Mesothelial cell of epicardium (in vitro differentiated cells): ENCODE measurements at regions not wholly inside any gene's neighbourhood (a gene's known extent, or its start where the extent isn't known, plus 50 kb on each side); places are given as distances from the start of the nearest gene placed in this dataset.
A peak's percentile ranks its signal among the peaks of the same experiment; 100 is the strongest.

ENCODE experiments used
- DNase-seq, 2 experiments: peaks; one replicate each; pipeline ENCODE4 v3.0.0; 2021; ENCODE audit warnings: low spot score in 2 of 2; ENCODE audit not compliant: unreplicated experiment in 2 of 2
- H3K27ac Mint-ChIP-seq: 2 replicates; pipeline ENCODE4 v1.8.0; 2021; ENCODE audit warnings: mixed read lengths
- H3K27me3 Mint-ChIP-seq: 2 replicates; pipeline ENCODE4 v1.8.0; 2021; ENCODE audit warnings: low read depth, mixed read lengths
- H3K36me3 Mint-ChIP-seq: 2 replicates; pipeline ENCODE4 v1.8.0; 2021; ENCODE audit warnings: mixed read lengths
- H3K4me1 Mint-ChIP-seq: 2 replicates; pipeline ENCODE4 v1.8.0; 2021; ENCODE audit warnings: mixed read lengths
- H3K4me3 Mint-ChIP-seq: 2 replicates; pipeline ENCODE4 v1.8.0; 2021; ENCODE audit warnings: mild to moderate bottlenecking, moderate library complexity, mixed read lengths
- H3K9me3 Mint-ChIP-seq: 2 replicates; pipeline ENCODE4 v1.8.0; 2021; ENCODE audit warnings: mixed read lengths
- TF ChIP-seq, protein P1 (sequence below): fragments of 200-600 bp; sonication (generic); IDR thresholded peaks from one replicate; pipeline ENCODE4 v1.5.0; 2021; ENCODE audit warnings: antibody characterized with exemption; ENCODE audit not compliant: unreplicated experiment

DNA sequence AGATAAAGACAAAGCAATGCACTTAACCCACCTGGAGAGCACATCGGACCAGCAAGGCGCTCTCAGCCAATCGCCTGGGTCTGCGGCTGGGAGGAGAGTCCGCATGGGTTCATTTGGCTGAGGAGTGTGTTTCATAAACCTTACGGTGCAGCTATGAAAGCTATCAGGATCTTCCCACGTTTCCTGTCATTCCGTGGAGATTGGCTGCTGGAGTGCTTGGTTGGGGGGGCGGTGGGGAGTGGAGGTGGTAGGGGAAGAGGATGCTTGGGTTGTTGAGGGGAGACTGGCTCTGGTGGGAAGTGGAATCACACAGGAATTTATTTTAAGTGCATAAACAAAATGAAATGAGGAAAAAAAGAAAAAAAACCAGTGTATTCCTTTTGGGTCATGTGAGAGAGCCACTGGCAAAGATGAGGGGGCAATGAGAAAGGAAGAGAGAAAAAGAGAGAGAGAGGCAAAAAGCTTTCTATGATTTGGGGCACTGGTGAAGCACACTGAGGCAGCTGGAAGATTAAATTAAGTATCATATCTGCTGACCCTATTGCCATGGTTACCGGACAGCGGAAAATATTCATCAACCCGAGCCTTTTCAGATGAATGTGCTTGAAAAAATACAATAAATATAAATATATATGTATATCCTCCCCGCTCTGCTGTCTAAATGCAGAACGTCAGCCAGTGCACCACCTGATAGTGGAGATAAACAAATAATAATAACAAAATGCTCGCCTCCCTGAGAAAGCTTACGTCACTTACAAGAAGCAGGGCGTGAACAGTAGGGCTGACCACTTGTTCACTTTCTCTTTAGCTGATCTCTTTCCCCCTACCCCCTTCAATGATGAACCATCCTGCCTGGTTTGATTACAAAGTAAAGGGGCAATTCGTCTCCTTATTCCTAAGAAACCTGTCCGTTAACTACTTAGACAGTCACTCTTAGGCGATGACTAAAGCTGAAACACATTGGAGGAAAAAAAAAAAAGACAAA, 457.0 kb upstream of the ZFHX3 start:
- TF ChIP-seq, protein P1, sequence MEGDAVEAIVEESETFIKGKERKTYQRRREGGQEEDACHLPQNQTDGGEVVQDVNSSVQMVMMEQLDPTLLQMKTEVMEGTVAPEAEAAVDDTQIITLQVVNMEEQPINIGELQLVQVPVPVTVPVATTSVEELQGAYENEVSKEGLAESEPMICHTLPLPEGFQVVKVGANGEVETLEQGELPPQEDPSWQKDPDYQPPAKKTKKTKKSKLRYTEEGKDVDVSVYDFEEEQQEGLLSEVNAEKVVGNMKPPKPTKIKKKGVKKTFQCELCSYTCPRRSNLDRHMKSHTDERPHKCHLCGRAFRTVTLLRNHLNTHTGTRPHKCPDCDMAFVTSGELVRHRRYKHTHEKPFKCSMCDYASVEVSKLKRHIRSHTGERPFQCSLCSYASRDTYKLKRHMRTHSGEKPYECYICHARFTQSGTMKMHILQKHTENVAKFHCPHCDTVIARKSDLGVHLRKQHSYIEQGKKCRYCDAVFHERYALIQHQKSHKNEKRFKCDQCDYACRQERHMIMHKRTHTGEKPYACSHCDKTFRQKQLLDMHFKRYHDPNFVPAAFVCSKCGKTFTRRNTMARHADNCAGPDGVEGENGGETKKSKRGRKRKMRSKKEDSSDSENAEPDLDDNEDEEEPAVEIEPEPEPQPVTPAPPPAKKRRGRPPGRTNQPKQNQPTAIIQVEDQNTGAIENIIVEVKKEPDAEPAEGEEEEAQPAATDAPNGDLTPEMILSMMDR, result no peak
- Mint-ChIP-seq H3K36me3 (no peaks in the 10 kb centered on the region), H3K4me1 (peaks cover 13% of the 10 kb centered on the region), H3K4me3 (no peak overlapping the region), H3K27me3 (peaks cover 30% of the 10 kb centered on the region), H3K27ac (no peak overlapping the region), H3K9me3 (no peaks in the 10 kb centered on the region)
- no peak for DNase-seq

DNA sequence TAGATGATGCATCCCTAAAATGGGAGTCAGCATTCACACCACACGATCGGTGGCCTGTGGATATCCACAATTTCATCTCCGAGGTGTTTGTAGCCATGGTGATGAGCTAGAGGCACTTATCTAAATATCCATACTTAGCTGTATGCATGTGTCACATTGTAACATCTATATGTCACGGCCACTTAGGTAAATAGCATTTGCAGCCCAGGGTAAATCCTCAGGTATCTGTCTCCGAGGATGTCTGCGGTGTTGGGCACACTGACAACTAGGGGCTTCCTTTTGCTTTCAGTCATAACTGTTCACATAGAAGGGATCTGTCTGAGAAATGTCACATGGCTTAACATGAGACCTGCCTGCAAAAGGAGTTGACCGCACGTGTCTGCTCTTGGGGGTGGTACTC, 455.2 kb upstream of the ZFHX3 start:
- DNase-seq, result no peak
- Mint-ChIP-seq H3K4me1 (peaks cover 13% of the 10 kb centered on the region), H3K4me3 (no peak overlapping the region), H3K9me3 (no peaks in the 10 kb centered on the region), H3K27ac (no peak overlapping the region), H3K36me3 (no peaks in the 10 kb centered on the region), H3K27me3 (peaks cover 30% of the 10 kb centered on the region)
- TF ChIP-seq, protein P1, result no peak

DNA sequence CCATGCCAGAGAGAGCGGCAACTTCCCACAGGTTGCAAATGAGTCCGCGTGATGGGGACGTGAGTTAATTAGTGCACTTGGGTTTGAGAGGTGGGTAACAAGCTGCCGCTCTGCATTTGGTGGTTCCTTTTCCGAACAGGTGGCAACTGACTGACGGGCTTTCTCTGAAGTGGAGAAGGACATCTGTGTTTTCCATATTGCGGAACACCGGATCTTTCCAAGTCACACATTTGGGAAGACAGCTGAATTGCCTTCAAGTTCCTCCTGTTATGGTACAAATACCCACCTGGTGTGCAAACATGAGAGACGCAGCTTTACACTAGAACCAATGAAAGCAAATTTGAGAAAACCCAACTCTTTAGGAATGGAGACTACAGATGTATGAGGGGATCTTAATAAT, 451.3 kb upstream of the ZFHX3 start:
- H3K36me3 Mint-ChIP-seq, result no peaks in the 10 kb centered on the region
- no peak overlapping the region for H3K4me3 Mint-ChIP-seq
- H3K9me3 Mint-ChIP-seq, result no peaks in the 10 kb centered on the region
- H3K27ac Mint-ChIP-seq, result no peak overlapping the region
- H3K27me3 Mint-ChIP-seq, result peaks cover 18% of the 10 kb centered on the region
- TF ChIP-seq, protein P1, result no peak
- peaks cover under 1% of the 10 kb centered on the region for H3K4me1 Mint-ChIP-seq
- no peak for DNase-seq

DNA sequence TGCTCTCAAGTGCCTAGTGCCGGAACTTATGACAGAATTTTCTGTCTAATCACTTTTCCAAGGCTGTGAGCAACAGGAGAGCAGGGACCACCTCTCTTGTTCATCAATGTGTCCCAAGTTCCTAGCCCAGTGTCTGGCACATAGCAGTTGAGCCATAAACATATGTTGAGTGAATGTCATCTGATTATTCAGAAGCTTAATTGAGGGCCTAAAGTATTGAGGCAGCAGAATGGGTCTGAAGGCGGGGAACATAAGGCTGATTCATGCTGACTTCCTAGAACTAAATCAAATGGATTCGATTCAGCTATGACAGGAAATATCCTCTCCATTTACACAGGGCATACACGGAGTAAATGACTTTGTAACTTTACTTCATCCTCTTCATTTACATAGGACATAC, 438.0 kb upstream of the ZFHX3 start:
- peak in 1 of 2 experiments; percentile 9 for DNase-seq
- Mint-ChIP-seq H3K4me3 (no peak overlapping the region), H3K27ac (no peak overlapping the region), H3K4me1 (peaks cover 5% of the 10 kb centered on the region), H3K9me3 (no peaks in the 10 kb centered on the region), H3K27me3 (peaks cover 55% of the 10 kb centered on the region), H3K36me3 (no peaks in the 10 kb centered on the region)
- TF ChIP-seq, protein P1, result no peak

DNA sequence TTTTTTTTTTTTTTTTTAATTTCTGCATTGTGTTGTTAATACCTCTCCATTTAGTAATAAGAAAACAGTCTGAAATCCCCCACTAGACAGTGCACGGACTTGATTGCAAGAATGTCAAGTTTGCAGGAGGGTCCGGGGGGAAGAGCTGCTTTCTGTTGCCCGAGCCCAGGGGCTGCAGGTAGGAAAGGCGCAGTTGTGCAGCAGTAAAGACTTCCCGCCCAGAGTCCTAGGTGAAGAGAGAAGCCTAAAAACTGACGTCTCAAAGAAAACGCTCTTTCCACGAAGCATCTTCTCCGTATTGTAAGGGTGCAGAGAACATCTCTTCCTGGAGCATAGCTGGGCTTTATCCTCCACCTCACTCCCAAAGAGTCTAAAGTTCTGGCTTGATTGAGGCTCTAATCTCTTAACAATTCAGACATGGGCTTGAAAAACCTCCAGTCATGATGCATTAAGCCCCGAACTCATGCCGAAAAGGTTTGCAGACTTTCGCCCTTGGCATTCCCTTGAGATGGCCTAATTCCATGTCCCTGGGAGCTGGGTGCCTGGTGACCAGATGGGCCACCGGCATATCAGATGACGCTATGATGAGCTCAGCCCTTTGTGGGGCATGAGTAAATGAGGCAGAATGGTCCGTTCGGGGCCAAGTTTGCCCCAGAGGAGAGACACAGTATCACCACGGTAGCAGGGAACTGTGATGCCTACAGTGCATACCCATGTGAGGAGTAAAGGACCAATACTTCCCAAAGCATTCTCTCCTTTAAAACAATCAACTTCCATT, 436.2 kb upstream of the ZFHX3 start:
- Mint-ChIP-seq H3K9me3 (no peaks in the 10 kb centered on the region), H3K36me3 (no peaks in the 10 kb centered on the region), H3K27me3 (peaks cover 56% of the 10 kb centered on the region), H3K27ac (no peak overlapping the region), H3K4me1 (peaks cover 5% of the 10 kb centered on the region), H3K4me3 (no peak overlapping the region)
- DNase-seq, result peak in 1 of 2 experiments; percentile 10
- TF ChIP-seq, protein P1, result no peak
